ENCODE measurements at regions not wholly inside any gene's neighbourhood (a gene's known extent, or its start where the extent isn't known, plus 50 kb on each side); places are given as distances from the start of the nearest gene placed in this dataset.
"Not testable (repeated sequence)": the region's sequence is repeated elsewhere in the genome, so short reads cannot be mapped to it uniquely, and the experiment has no call there.

GRCh38 chr9:40930426-40930825, 198.1 kb downstream of the FOXD4L6 start:
- not testable (repeated sequence) for DNase-seq (ENCODE audit: low read depth)

GRCh38 chr9:40929488-40929845, 199.0 kb downstream of the FOXD4L6 start:
- not testable (repeated sequence) for DNase-seq (ENCODE audit: low read depth)

GRCh38 chr9:40928803-40929487, 199.5 kb downstream of the FOXD4L6 start:
- DNase-seq (ENCODE audit: low read depth) = no peak

DNA sequence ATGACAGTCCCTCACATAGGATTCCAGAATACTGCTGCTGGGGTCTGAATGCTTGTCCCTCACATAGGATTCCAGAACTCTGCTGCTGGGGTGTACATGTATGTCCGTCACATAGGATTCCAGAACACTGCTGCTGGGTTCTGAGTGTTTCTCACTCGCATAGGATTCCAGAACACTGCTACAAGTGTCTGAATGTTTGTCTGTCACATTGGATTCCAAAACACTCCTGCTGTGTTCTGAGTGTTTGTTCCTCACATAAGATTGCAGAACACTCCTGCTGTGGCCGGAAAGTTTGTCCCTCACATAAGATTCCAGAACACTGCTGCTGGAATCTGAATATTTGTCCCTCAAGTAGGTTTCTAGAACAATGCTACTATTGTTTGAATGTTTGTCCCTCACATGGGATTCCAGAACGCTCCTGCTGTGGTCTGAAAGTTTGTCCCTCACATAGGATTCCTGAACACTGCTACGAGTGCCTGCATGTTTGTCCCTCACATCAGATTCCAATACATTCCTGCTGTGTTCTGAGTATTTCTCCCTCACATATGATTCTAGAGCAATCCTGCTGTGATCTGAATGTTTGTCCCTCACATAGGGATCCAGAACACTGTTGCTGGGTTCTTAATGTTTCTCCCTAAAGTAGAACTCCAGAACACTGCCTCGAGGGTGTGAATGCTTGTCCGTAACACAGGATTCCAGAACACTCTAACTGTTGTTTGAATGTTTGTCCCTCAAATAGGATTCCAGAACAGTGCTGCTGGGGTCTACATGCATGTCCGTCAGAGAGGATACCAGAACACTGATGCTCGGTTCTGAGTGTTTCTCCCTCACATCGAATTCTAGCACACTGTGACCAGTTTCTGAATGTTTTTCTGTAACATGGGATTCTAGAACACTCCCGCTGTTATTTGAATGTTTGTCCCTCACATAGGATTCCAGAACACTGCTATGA, 200.4 kb downstream of the FOXD4L6 start:
- DNase-seq (ENCODE audit: low read depth) = no peak

DNA sequence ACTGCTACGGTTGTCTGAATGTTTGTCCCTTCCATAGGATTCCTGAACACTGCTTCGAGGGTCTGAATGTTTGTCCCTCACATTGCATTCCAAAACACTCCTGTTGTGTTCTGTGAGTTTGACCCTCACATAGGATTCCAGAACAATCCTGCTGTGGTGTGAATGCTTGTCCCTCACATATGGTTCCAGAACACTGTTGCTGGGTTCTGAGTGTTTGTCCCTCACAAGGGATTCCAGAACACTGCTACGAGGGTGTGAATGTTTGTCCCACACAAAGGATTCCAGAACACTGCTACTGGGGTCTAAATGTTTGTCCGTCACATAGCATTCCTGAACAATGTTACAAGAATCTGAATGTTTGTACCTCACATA, 201.2 kb downstream of the FOXD4L6 start:
- DNase-seq (ENCODE audit: low read depth) = no peak

DNA sequence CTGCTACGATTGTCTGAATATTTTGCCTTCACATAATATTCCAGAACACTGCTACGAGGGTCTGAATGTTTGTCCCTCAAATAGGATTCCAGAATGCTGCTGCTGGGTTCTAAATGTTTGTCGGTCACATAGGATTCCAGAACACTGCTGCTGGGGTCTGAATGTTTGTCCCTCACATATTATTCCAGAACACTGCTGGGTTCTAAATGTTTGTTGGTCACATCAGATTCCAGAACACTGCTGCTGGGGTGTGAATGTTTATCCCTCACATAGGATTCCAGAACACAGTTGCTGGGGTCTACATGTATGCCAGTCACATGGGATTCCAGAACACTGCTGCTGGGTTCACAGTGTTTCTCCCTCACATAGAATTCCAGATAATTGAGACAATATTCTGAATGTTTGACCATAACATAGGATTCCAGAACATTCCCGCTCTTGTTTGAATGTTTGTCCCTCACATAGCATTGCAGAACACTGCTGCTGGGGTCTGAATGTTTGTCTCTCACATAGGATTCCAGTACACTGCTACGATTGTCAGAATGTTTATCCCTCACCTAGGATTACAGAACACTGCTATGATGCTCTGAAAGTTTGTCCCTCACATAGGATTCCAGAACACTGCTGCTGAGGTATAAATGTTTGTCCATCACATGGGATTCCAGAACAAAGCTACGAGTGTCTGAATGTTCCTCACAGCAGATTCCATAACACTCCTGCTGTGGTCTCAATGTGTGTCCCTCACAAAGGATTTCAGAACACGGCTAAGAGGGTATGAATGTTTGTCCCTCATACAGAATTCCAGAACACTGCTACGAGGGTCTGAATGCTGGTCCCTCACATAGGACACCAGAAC, 201.8 kb downstream of the FOXD4L6 start:
- DNase-seq (ENCODE audit: low read depth) = no peak

DNA sequence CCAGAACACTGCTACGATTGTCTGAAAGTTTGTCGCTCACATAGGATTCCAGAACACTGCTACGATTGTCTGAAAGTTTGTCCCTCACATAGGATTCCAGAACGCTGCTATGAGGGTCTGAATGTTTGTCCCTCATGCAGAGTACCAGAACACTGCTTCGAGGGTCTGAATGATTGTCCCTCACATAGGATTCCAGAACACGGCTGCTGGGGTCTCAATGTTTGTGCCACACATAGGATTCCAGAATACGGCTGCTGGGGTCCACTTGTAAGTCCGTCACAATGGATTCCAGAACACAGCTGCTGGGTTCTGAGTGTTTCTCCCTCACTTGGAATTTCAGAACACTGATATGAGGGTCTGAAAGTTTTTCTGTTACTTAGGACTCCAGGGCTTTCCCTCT, 203.3 kb downstream of the FOXD4L6 start:
- DNase-seq (ENCODE audit: low read depth) = no peak

- DNase-seq (ENCODE audit: low read depth) = not testable (repeated sequence)
Observed at GRCh38 chr9:40916399-40916783, 212.1 kb downstream of the FOXD4L6 start.

DNA sequence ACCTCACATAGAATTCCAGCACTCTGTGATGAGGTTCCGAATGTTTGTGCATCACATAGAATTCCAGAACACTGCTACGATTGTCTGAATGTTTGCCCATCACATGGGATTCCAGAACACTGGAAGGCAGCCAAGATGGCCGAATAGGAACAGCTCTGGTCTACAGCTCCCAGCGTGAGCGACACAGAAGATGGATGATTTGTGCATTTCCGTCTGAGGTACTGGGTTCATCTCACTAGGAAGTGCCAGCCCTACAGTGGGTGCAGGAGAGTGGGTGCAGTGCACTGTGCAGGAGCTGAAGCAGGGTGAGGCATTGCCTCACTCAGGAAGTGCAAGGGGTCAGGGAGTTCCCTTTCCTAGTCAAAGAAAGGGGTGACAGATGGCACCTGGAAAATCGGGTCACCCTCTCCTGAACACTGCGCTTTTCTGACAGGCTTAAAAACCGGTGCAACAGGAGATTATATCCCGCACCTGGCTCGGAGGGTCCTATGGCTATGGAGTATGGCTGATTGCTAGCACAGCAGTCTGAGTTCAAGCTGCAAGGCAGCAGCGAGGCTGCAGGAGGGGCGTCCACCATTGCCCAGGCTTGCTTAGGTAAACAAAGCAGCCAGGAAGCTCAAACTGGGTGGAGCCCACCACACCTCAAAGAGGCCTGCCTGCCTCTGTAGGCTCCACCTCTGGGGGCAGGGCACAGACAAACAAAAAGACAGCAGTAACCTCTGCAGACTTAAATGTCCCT, 212.7 kb downstream of the FOXD4L6 start:
- DNase-seq (ENCODE audit: low read depth) = not testable (repeated sequence)

DNA sequence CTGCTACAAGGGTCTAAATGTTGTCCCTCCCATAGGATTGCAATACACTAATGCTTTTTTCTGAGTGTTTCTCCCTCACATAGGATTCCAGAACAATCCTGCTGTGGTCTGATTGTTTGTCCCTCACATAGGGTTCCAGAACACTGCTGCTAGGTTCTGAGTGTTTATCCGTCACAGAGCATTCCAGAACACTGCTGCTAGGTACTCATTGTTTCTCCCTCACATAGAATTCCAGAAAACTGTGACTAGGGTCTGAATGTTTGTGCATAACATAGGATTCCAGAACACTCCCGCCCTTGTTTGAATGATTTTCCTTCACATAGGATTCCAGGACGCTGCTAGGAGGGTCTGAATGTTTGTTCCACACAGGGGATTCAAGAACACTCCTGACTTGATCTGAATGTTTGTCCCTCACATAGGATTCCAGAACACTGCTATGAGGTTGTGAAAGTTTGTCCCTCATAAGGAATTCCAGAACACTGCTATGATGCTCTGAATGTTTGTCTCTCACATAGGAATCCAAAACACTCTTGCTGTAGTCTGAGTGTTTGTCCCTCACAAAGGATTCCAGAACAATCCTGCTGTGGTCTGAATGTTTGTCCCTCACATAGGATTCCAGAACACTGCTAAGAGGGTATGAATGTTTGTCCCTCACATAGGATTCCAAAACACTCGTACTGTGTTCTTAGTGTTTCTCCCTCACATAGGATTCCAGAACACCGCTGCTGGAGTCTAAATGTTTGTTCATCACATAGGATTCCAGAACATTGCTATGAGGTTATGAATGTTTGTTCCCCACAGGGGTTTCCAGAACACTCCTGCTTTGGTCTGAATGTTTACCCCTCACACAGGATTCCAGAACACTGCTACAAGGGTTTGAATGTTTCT, 213.5 kb downstream of the FOXD4L6 start:
- DNase-seq (ENCODE audit: low read depth) = no peak

GRCh38 chr9:40913928-40914673, 214.4 kb downstream of the FOXD4L6 start:
- no peak for DNase-seq (ENCODE audit: low read depth)

- DNase-seq (ENCODE audit: low read depth) = no peak
Observed at GRCh38 chr9:40913096-40913719, 215.3 kb downstream of the FOXD4L6 start.

DNA sequence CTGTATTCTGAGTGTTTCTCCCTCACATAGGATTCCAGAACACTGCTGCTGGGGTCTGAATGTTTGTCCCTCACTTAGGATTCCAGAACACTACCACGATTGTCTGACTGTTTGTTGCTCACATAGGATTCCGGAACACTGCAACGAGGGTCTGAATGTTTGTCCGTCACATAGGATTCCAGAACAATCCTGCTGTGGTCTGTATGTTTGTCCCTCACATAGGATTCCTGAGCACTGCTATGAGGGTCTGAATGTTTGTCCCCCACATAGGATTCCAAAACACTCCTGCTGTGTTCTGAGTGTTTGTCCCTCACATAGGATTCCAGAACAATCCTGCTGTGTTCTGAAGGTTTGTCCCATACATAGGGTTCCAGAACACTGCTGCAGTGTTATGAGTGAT, 215.8 kb downstream of the FOXD4L6 start:
- DNase-seq (ENCODE audit: low read depth) = not testable (repeated sequence)

DNA sequence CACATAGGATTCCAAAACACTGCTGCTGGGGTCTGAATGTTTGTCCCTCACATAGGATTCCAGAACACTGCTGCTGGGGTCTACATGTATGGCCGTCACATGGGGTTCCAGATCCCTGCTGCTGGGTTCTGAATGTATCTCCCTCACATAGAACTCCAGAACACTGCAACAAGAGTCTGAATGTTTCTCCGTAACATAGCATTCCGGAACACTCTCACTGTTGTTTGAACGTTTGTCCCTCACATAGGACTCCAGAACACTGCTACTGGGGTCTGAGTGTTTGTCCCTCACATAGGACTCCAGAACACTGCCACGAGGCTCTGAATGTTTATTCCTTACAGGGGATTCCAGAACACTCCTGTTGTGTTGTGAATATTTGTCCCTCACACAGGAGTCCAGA, 216.8 kb downstream of the FOXD4L6 start:
- DNase-seq (ENCODE audit: low read depth) = no peak

DNA sequence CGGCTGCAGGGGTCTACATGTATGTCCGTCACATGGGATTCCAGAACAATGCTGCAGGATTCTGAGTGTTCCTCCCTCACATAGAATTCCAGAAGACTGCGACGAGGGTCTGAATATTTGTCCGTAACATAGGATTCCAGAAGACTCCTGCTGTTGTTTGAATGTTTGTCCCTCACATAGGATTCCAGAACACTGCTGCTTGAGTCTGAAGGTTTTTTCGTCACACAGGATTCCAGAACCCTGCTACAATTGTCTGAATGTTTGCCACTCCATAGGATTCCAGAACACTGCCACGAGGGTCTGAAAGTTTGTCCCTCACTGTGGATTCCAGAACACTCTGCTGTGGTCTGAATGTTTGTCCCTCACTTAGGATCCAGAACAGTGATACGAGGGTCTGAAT, 217.5 kb downstream of the FOXD4L6 start:
- DNase-seq (ENCODE audit: low read depth) = not testable (repeated sequence)

GRCh38 chr9:40909821-40910220, 218.7 kb downstream of the FOXD4L6 start:
- DNase-seq (ENCODE audit: low read depth) = no peak

DNA sequence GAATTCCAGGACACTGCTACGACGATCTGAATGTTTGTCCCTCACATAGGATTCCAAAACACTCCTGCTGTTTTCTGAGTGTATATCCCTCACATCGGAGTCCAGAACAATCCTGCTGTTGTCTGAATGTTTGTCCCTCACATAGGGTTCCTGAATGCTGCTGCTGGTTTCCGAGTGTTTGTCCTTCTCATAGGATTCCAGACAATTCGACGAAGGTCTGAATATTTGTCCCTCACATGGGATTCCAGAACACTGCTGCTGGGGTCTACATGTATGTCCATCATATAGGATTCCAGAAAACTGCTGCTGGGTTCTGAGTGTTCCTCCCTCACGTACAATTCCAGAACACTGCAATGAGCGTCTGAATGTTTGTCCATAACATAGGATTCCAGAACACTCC, 219.4 kb downstream of the FOXD4L6 start:
- DNase-seq (ENCODE audit: low read depth) = not testable (repeated sequence)

- no peak for DNase-seq (ENCODE audit: low read depth)
Observed at GRCh38 chr9:40907657-40908624, 220.5 kb downstream of the FOXD4L6 start.
